ENCODE measurements at regions not wholly inside any gene's neighbourhood (a gene's known extent, or its start where the extent isn't known, plus 50 kb on each side); places are given as distances from the start of the nearest gene placed in this dataset.

DNA sequence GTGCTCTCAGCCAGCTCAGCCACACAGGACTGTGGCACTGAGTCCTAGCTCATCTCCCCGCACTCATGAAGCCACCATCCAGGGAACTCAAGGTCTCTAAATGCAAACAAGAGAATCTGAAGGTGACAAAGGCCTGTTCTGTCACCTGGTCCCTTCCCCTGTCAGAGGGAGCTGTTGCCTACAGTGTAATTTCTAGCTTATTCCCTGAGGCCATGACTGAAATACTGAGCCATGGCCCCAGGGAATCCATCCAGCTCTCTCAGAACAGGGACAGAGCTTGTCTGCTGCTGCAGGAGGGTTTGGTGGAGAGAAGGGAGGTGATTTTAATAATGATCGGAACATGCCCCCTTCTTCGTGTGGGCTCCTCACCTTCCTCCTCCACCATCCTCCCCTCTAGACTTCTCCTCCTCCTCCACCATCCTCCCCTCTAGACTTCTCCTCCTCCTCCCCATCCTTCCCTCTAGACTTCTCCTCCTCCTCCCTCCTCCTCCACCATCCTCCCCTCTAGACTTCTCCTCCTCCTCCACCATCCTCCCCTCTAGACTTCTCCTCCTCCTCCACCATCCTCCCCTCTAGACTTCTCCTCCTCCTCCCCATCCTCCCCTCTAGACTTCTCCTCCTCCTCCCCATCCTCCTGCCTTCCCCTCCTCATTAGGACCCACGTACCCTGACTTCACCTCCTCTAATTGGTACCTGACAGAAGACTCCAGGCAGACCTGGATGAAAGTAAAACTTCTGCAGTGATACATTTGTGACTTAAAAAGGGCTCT is 338.0 kb upstream of the MKI67 start:
- TF ChIP-seq, protein P1, sequence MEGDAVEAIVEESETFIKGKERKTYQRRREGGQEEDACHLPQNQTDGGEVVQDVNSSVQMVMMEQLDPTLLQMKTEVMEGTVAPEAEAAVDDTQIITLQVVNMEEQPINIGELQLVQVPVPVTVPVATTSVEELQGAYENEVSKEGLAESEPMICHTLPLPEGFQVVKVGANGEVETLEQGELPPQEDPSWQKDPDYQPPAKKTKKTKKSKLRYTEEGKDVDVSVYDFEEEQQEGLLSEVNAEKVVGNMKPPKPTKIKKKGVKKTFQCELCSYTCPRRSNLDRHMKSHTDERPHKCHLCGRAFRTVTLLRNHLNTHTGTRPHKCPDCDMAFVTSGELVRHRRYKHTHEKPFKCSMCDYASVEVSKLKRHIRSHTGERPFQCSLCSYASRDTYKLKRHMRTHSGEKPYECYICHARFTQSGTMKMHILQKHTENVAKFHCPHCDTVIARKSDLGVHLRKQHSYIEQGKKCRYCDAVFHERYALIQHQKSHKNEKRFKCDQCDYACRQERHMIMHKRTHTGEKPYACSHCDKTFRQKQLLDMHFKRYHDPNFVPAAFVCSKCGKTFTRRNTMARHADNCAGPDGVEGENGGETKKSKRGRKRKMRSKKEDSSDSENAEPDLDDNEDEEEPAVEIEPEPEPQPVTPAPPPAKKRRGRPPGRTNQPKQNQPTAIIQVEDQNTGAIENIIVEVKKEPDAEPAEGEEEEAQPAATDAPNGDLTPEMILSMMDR (IDR thresholded peaks at IDR 0.05): no peak
- no peak for TF ChIP-seq POLR2A (IDR thresholded peaks at IDR 0.05)
